ENCODE measurements at regions not wholly inside any gene's neighbourhood (a gene's known extent, or its start where the extent isn't known, plus 50 kb on each side); places are given as distances from the start of the nearest gene placed in this dataset.

- no peaks in the 10 kb centered on the region for H3K36me3 ChIP-seq
- no peak overlapping the region for H3K27ac ChIP-seq
- H3K27me3 ChIP-seq = no peaks in the 10 kb centered on the region
- H3K4me1 ChIP-seq = no peaks in the 10 kb centered on the region
- H3K4me3 ChIP-seq = no peak overlapping the region
- no peaks in the 10 kb centered on the region for H3K9me3 ChIP-seq
- DNase-seq = no peak
- intact Hi-C loops (cut with DNase I; ENCODE audit: low total_unique reads) = no loop called here
- no peak for TF ChIP-seq POLR2A (IDR thresholded peaks at IDR 0.05)
Measured at GRCh38 chr7:32217341-32218153, 147.3 kb upstream of the PDE1C start.

- DNase-seq = no peak
- intact Hi-C loops (cut with DNase I; ENCODE audit: low total_unique reads) = no loop called here
- H3K36me3 ChIP-seq = no peaks in the 10 kb centered on the region
- no peak overlapping the region for H3K4me3 ChIP-seq
- no peaks in the 10 kb centered on the region for H3K27me3 ChIP-seq
- H3K4me1 ChIP-seq = no peaks in the 10 kb centered on the region
- no peaks in the 10 kb centered on the region for H3K9me3 ChIP-seq
- H3K27ac ChIP-seq = no peak overlapping the region
- TF ChIP-seq CTCF (IDR thresholded peaks at IDR 0.05) = no peak
- TF ChIP-seq POLR2A (IDR thresholded peaks at IDR 0.05) = no peak
Measured at GRCh38 chr7:32216759-32217158, 146.6 kb upstream of the PDE1C start.

- H3K4me3 ChIP-seq = no peak overlapping the region
- H3K27ac ChIP-seq = no peak overlapping the region
- DNase-seq = no peak
- intact Hi-C loops (cut with DNase I; ENCODE audit: low total_unique reads) = no loop called here
- H3K4me1 ChIP-seq = no peaks in the 10 kb centered on the region
- H3K27me3 ChIP-seq = no peaks in the 10 kb centered on the region
- H3K9me3 ChIP-seq = no peaks in the 10 kb centered on the region
- TF ChIP-seq POLR2A (IDR thresholded peaks at IDR 0.05) (no peak), CTCF (IDR thresholded peaks at IDR 0.05) (no peak)
- H3K36me3 ChIP-seq = no peaks in the 10 kb centered on the region
Measured at GRCh38 chr7:32215697-32216096, 145.5 kb upstream of the PDE1C start.

- Histone ChIP-seq H3K9me3 (no peaks in the 10 kb centered on the region), H3K27me3 (no peaks in the 10 kb centered on the region), H3K4me1 (no peaks in the 10 kb centered on the region), H3K4me3 (no peak overlapping the region), H3K36me3 (no peaks in the 10 kb centered on the region), H3K27ac (no peak overlapping the region)
- TF ChIP-seq POLR2A (IDR thresholded peaks at IDR 0.05) (no peak), CTCF (IDR thresholded peaks at IDR 0.05) (no peak)
- intact Hi-C loops (cut with DNase I; ENCODE audit: low total_unique reads) = no loop called here
- DNase-seq = no peak
Measured at GRCh38 chr7:32214913-32215312, 144.7 kb upstream of the PDE1C start.

- no peak overlapping the region for H3K27ac ChIP-seq
- TF ChIP-seq POLR2A (IDR thresholded peaks at IDR 0.05) (no peak), CTCF (IDR thresholded peaks at IDR 0.05) (no peak)
- no peaks in the 10 kb centered on the region for H3K4me1 ChIP-seq
- no peaks in the 10 kb centered on the region for H3K36me3 ChIP-seq
- H3K9me3 ChIP-seq = no peaks in the 10 kb centered on the region
- H3K4me3 ChIP-seq = no peak overlapping the region
- DNase-seq = no peak
- intact Hi-C loops (cut with DNase I; ENCODE audit: low total_unique reads) = no loop called here
- no peaks in the 10 kb centered on the region for H3K27me3 ChIP-seq
Measured at GRCh38 chr7:32212321-32212720, 142.1 kb upstream of the PDE1C start.

Data from uterus (tissue), 3 donors.